OCI-LY7 (cell line): ENCODE measurements at regions not wholly inside any gene's neighbourhood (a gene's known extent, or its start where the extent isn't known, plus 50 kb on each side); places are given as distances from the start of the nearest gene placed in this dataset.

Experiments
- CTCF ChIP-seq: fragments of 200-600 bp; sonication (generic); conservative IDR thresholded peaks from 2 replicates; pipeline ENCODE4 v1.5.1; 2014; ENCODE audit warnings: mild to moderate bottlenecking, antibody characterized with exemption, low read length, moderate library complexity, mixed read lengths
- EZH2phosphoT487 ChIP-seq: fragments of 200-600 bp; sonication (generic); IDR thresholded peaks from 2 replicates; pipeline ENCODE4 v1.6.1; 2018; ENCODE audit warnings: low read depth, borderline replicate concordance, mild to moderate bottlenecking, mixed run types, antibody characterized with exemption, low read length, moderate library complexity, mixed read lengths

- no peak for TF ChIP-seq CTCF
- no peak for TF ChIP-seq EZH2phosphoT487
These were observed 168.5 kb upstream of the AJAP1 start for GRCh38 chr1:4485878-4486277.
